ENCODE measurements at regions not wholly inside any gene's neighbourhood (a gene's known extent, or its start where the extent isn't known, plus 50 kb on each side); places are given as distances from the start of the nearest gene placed in this dataset.

DNA sequence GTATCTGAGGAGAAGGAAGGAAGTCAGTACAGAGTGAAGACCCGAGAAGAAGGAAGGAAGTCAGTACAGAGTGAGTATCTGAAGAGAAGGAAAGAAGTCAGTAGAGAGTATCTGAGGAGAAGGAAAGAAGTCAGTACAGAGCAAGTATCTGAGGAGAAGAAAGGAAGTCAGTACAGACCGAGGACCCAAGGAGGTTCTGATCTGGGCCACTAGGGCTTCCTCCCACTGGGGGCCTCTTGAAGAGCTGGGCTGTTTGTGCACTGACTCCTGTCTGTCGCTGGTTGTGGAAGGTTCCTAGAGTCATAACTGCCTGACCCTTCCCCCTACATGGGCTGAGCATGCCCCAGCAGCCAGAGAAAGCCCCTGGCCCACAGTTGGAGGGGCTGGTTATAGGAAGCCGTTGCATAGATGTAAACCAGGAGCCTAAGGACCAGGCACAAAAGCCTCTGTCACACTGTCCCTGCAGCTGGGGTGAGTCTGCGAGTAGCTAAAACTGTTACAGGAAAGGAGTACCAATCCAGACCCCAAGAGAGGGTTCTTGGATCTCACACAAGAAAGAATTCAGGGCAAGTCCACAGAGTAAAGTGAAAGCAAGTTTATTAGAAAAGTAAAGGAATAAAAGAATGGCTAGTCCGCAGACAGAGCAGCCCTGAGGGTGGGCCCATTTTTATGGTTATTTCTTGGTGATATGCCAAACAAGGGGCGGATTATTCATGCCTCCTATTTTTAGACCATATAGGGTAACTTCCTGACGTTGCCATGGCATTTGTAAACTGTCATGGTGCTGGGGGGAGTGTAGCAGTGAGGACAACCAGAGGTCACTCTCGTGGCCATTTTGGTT lies 395.9 kb downstream of the PREX1 start:
- Histone ChIP-seq H3K4me2 (ENCODE audit: low read length) (peak overlapping the region; percentile 29), H3K79me2 (ENCODE audit: control insufficient read depth, low read length) (no peaks in the 10 kb centered on the region), H3F3A (ENCODE audit: control insufficient read depth, insufficient read depth) (peaks cover 15% of the 10 kb centered on the region), H3K4me1 (ENCODE audit: control insufficient read depth, low read length) (peaks cover 7% of the 10 kb centered on the region), H3K36me3 (ENCODE audit: control insufficient read depth, low read length) (no peaks in the 10 kb centered on the region), H4K20me1 (ENCODE audit: control insufficient read depth, insufficient read depth, low read depth, low read length) (no peaks in the 10 kb centered on the region), H3K9me3 (ENCODE audit: control insufficient read depth, insufficient read depth, low read length) (peaks cover 16% of the 10 kb centered on the region), H3K27me3 (ENCODE audit: control insufficient read depth, low read length) (no peaks in the 10 kb centered on the region), H3K4me3 (ENCODE audit: low read length) (peak overlapping the region; percentile 42), H3K27ac (ENCODE audit: low read depth, low read length) (peak overlapping the region; percentile 30), H3K9me2 (replicated peaks; ENCODE audit: control insufficient read depth, low read length) (no peaks in the 10 kb centered on the region)
- TF ChIP-seq CTCF (IDR thresholded peaks at IDR 0.05; ENCODE audit: low read depth, low read length, poor library complexity, severe bottlenecking), result no peak
- TF ChIP-seq EZH2phosphoT487 (IDR thresholded peaks at IDR 0.05; ENCODE audit: borderline replicate concordance, low read length), result no peak

DNA sequence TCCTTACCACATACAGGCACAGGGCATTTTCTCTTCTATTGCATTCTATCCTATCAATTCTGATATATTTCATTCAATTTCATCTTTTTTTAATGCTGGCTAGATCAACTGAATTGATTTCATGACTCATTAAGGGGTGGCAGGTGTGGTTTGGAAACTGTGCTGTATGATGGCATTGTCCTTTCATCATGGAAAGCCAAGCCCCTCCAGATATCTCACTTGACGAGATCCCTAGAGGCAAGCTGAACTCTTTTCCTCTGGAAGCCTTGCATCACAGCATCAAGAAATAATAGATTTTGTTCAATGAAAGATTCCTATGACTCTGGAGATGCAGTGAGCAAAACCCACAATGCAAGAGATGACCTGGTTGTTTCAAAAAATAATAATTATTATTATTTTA lies 401.2 kb downstream of the PREX1 start:
- H3K27me3 ChIP-seq (ENCODE audit: control insufficient read depth, low read length), result no peaks in the 10 kb centered on the region
- H3K4me2 ChIP-seq (ENCODE audit: low read length), result no peak overlapping the region
- no peaks in the 10 kb centered on the region for H3K9me2 ChIP-seq (replicated peaks; ENCODE audit: control insufficient read depth, low read length)
- no peaks in the 10 kb centered on the region for H3K36me3 ChIP-seq (ENCODE audit: control insufficient read depth, low read length)
- H3K27ac ChIP-seq (ENCODE audit: low read depth, low read length), result no peak overlapping the region
- H3F3A ChIP-seq (ENCODE audit: control insufficient read depth, insufficient read depth), result peaks cover 11% of the 10 kb centered on the region; the same call in 1 of the 2 replicates
- H4K20me1 ChIP-seq (ENCODE audit: control insufficient read depth, insufficient read depth, low read depth, low read length), result no peaks in the 10 kb centered on the region
- no peak overlapping the region for H3K4me3 ChIP-seq (ENCODE audit: low read length)
- no peak for TF ChIP-seq CTCF (IDR thresholded peaks at IDR 0.05; ENCODE audit: low read depth, low read length, poor library complexity, severe bottlenecking)
- peaks cover 9% of the 10 kb centered on the region for H3K4me1 ChIP-seq (ENCODE audit: control insufficient read depth, low read length)
- peaks cover 5% of the 10 kb centered on the region; the same call in 1 of the 2 replicates for H3K9me3 ChIP-seq (ENCODE audit: control insufficient read depth, insufficient read depth, low read length)
- H3K79me2 ChIP-seq (ENCODE audit: control insufficient read depth, low read length), result no peaks in the 10 kb centered on the region

DNA sequence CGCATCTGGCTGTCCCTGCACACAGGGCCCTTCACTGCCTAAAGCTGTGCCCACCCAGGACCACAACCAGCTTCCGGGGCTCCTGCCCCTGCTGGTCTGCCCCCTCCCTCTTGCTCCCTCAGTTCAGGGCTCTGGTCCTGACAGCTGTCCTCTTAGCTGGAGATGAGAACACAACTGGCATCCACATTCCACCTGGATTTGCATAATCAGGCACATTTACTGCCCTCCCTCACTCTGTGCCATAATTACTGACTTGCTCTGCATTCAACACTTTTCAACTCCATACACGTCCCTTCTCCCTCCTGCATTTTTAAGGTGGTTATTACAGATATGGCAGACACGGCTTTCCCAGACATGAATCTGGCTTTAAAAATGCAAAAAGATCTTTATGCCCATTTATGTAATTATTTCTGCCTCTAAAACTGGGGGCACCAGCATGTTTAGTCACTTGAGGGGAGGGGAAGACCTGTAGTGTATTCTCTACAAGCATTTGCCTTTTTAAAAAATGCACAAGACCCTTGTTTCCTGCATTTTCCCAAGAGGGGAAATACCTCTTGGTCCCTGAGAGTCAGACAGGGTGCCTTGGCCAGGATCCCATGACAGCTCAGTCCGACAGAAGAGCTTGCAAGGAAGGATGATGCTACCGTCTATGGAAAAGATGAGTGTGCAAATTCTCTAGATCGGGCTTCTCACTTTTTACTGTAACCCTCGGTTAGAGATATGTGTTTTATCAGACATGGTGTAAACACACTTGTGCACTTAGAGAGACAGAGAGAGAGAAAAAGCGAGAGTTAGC lies 401.8 kb downstream of the PREX1 start:
- H3K27ac ChIP-seq (ENCODE audit: low read depth, low read length), result no peak overlapping the region
- H3K27me3 ChIP-seq (ENCODE audit: control insufficient read depth, low read length), result no peaks in the 10 kb centered on the region
- no peaks in the 10 kb centered on the region for H4K20me1 ChIP-seq (ENCODE audit: control insufficient read depth, insufficient read depth, low read depth, low read length)
- H3K9me3 ChIP-seq (ENCODE audit: control insufficient read depth, insufficient read depth, low read length), result peaks cover 5% of the 10 kb centered on the region; the same call in 1 of the 2 replicates
- H3F3A ChIP-seq (ENCODE audit: control insufficient read depth, insufficient read depth), result 0 out of 2 replicates have a peak, but pooled peaks cover 8% of the 10 kb centered on the region
- H3K4me1 ChIP-seq (ENCODE audit: control insufficient read depth, low read length), result peaks cover 7% of the 10 kb centered on the region
- no peaks in the 10 kb centered on the region for H3K36me3 ChIP-seq (ENCODE audit: control insufficient read depth, low read length)
- no peaks in the 10 kb centered on the region for H3K9me2 ChIP-seq (replicated peaks; ENCODE audit: control insufficient read depth, low read length)
- no peaks in the 10 kb centered on the region for H3K79me2 ChIP-seq (ENCODE audit: control insufficient read depth, low read length)
- no peak overlapping the region for H3K4me3 ChIP-seq (ENCODE audit: low read length)
- TF ChIP-seq CTCF (IDR thresholded peaks at IDR 0.05; ENCODE audit: low read depth, low read length, poor library complexity, severe bottlenecking) (no peak), EZH2phosphoT487 (IDR thresholded peaks at IDR 0.05; ENCODE audit: borderline replicate concordance, low read length) (no peak)
- no peak overlapping the region for H3K4me2 ChIP-seq (ENCODE audit: low read length)
